Activated CD4-positive, alpha-beta T cell treated with anti-CD3 and anti-CD28 coated beads for 24 hours (primary cell): ENCODE measurements at regions not wholly inside any gene's neighbourhood (a gene's known extent, or its start where the extent isn't known, plus 50 kb on each side); places are given as distances from the start of the nearest gene placed in this dataset.
"Not testable (repeated sequence)": the region's sequence is repeated elsewhere in the genome, so short reads cannot be mapped to it uniquely, and the experiment has no call there.

Source experiments
- DNase-seq, 2 donors: peaks; one replicate each; pipeline ENCODE4 v3.0.0-alpha.2; 2020; ENCODE audit warnings: low read depth in 2 of 2

- DNase-seq = no peak
These were observed 416.9 kb downstream of the PSAT1 start for GRCh38 chr9:78713614-78714405.

DNA sequence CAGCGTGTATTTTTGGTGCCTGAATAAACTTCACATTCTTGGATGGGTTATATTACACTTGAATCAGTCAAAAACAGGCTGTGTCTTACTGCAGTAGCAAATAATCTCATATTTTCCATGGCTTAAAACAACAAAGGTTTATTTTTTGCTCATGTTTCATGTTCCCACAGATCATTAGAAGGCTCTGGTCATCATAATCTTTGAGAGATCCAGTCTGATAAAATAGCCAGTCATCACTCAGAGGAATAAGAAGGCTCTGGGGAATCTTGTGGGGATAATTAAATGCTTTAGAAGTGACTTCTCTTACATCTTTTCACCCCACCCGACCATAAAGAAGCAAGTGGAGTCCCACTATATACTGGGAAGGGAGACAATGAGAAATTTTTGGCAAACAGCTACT, 417.7 kb downstream of the PSAT1 start:
- DNase-seq = no peak

- DNase-seq = not testable (repeated sequence)
These were observed 422.1 kb downstream of the PSAT1 start for GRCh38 chr9:78719029-78719428.

- DNase-seq = no peak
These were observed 428.0 kb downstream of the PSAT1 start for GRCh38 chr9:78724896-78725295.

- no peak for DNase-seq
These were observed 428.6 kb downstream of the PSAT1 start for GRCh38 chr9:78725503-78725902.

DNA sequence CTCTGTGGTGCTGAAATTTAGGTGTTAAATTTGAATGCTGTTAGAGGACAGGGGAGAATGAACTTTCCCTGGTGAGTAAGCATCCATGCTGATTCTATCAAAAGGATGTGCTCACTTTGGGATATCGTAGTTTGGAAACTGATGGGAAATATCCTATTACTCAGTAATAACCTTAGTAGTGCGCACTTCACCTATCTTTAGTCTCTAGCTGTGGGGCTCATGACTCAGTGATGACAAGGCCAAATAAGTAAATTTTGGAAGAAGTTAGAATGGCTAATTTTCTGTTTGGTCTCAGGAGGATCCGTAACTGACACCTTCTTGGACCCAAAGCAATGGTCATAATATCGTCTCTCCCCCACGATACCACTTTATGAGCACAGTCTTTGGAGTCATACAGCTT, 448.4 kb downstream of the PSAT1 start:
- no peak for DNase-seq

DNA sequence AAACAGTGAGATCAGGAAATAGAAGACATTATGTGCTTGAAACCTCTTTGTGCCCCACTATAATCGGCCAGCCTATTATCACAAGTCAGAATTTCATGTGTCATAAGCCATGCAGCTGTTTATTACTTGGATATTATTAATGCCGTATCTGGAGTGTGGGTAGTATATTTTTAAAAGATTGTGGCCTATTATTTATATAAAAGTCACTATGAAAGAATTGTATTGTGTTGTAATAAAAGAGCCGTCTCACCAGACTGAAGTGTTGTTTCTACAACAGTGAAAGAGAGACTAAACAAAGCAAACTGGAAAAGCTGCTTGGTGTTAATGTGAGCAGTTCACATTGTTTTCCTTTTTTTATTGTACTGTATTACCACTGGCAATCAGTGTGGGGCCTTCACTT, 449.1 kb downstream of the PSAT1 start:
- DNase-seq = no peak

DNA sequence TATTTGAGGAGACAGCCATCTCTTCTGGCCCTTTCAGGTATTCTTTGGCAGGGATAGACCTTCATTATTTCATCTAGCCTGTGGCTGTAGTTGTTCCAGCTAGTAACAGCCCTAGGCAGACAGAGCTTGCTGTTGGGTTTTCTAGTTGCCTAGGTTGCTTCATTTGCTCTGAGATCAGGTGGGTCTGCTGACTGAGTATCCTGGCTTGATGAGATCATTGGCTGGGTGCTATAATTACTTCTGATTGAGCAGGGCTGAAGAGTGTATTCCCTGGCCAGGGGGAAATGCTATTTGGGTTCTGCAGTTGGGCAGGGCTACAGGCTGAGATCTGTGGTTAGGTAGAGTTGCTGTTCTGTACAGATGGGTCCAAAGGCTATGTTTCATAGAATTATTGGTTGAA, 456.1 kb downstream of the PSAT1 start:
- no peak for DNase-seq

GRCh38 chr9:78756813-78757510, 460.0 kb downstream of the PSAT1 start:
- no peak for DNase-seq

DNA sequence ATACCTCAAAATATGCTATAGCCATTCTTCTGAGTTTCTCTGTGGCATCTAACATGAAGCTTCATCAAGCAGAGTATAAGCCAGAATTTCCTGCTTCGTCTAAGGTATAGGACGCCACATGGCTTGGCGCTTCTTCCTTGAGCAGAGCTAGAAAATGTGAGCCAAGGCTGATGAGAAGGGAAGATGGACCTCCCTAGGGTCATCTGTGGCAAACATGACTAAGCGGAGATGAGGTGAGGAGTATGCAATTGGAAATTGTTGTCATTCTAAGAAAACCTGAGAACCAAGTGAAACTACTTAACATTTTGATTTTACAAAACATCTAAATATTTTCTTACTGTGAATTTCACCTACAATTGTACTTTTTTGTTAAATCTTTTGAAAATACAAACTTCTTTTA, 466.5 kb downstream of the PSAT1 start:
- no peak for DNase-seq

DNA sequence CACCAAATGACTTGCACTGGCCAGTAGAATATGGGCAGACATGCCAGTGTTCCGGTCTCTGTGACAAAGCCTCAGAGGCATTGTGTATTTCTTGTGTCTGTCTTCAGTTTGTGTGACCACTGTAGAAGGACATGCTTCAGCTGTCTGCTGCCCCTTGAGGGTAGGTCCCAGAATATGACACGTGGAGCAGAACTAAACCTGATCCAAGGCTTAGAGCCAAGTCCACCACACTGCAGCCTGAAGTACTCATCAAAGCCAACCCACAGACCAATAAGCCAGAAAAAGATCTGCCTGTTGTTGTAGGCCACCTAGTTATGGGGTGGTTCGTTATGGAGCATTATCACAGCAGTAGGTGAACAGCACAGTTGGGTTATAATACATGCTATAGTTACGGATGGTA, 468.9 kb downstream of the PSAT1 start:
- no peak for DNase-seq

GRCh38 chr9:78767490-78767889, 470.6 kb downstream of the PSAT1 start:
- DNase-seq = no peak

DNA sequence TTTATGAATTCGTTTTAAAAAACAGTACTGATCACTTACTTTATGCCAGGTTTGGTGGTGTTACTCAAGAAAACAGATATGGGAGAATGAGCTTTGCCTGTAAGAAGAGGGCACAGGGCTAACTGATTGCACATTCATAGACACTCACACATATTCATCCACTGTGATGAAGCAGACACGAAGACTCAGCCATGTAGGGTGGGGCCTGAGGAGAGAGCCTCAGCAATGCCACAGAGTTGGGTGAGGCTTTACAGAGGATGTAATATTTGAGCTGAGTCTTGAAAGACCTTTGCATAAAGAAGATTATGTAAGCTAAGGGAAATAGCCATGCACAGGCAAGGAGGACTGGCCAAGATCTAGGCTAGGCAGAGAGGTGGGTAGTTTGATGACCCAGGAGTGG, 472.8 kb downstream of the PSAT1 start:
- DNase-seq = no peak

DNA sequence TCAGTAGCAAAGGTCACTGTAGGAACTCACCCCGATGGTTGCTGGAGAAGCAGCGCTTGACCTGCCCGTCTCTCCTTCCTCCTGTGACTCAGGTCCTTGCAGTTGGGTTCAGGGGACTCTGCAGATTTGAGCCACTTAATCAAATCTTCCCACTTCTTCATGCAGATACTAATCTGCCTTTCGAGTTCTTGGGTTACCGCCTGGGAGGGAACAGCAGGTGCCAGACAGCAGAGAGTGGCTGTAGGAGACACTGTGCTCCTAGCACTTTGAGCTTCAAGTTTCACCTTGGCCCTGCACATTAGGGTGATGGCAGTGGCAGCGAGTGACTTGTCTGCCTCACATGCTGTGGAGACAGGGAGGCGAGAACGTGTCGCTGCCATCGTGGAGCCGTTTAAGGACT, 478.3 kb downstream of the PSAT1 start:
- no peak for DNase-seq

GRCh38 chr9:78775696-78776295, 478.9 kb downstream of the PSAT1 start:
- DNase-seq = no peak

DNA sequence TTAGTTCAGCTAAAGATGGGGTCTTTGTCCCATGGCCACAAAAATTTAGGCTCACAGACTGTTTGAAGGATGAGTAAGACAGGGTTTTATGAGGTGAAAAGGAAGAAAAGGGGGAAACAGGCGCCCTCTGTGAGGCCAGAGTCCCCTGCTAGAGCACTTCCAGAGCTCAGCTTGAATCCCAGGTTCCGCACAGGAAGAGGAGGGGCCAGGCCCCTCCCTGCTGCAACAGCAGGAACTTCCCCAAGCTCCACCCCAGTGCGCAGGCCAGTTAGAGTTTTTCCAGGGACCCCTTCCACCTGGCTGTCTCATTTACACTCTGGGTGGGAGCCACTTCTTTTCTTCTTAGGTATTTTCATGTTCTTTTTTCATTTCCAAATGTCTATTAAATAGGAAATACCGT, 480.8 kb downstream of the PSAT1 start:
- no peak for DNase-seq

DNA sequence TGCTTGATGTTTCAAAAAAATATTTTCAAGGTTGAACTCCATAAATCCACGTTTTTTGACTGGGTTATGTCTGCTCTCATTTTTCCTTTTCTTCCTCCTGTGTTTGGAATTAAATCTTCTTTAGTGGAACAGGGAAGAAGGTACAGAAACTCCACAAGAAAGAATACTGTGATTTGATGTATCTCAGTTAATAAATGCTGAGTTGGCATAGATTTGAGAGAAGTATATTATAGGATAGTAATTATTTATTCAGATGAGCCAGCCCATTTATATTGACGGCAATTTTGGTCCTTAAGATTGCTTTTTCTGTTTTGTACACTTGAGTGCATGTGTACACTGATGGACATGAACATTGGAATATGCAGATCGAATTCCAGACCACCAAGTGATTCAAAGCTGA, 481.4 kb downstream of the PSAT1 start:
- no peak for DNase-seq

DNA sequence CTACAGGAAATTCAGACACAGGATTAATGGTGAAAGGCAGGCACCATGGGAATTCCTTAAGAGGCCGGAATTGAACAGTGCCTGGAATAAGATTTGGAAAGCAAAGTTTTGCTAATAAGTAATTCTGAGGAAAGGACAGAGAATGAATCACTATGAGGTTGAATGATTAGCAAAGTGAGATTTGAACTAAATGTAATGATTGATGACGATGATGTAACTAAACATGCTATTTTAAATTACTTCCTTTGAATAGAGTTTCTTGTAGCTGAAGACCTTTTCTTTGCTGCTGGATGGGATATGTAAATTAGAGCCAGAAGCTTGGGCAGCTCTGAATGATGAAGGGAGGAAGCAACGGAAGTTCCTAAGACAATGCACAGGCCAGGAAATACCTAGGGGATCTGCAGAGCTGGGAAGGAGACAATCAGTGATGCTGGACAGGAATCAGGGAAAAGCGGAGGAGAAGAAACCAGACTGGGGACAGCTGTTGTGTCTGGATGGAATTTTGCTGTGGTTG, 482.0 kb downstream of the PSAT1 start:
- no peak for DNase-seq

GRCh38 chr9:78781681-78782080, 484.8 kb downstream of the PSAT1 start:
- DNase-seq = no peak

GRCh38 chr9:78782234-78782633, 485.3 kb downstream of the PSAT1 start:
- no peak for DNase-seq

DNA sequence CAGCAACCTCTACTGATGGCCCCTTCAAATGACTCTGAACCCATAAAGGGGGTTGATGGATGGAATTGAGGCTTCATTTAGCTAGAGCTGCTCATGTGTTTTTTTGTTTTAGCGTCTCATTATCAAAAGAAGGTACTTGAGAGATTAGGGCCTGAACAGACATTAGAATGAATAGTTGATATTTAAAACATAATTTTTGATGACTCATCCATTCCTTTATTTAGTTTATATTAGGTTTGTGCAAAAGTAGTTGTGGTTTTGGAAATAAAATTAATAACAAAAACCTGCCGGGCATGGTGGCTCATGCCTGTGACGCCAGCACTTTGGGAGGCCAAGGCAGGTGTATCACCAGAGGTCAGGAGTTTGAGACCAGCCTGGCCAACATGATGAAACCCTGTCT, 485.9 kb downstream of the PSAT1 start:
- no peak for DNase-seq

DNA sequence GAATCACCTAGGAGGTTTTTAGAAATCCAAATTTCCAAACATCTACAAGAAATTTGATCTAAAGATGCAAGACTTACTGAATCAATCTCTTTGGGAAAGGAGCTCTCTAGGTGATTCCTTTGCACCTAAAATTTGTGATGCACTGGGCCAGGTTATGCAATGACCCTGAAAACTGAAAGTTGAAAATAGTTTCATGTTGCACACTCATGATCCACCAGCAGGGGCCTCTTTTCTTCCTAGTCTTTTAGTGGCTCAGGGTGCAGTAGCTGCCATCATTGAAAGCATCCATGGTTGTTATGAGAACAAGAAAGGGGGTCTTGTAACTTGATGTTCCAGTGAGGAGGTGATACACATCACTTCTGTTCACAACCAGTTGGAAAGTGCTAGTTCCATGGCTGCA, 486.8 kb downstream of the PSAT1 start:
- DNase-seq = no peak

DNA sequence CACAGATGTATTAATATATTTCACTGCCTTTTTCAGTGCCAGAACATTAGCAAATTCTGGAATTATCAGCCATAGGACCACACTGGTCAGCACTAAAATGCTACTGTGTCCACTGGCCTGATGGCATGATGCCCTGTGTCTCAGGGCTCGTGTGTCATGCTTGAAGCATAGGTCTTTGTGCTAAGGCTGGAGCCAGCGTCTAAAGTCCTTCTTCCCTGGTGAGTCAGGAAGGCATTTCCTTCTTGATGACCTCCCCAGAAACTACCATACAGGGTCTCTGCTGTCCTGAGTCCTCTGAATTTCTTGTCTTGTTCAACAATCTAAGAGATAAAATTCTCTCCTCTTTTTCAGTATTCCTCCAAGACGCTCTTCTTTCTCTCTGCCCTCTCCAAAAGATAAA, 489.9 kb downstream of the PSAT1 start:
- no peak for DNase-seq
